Glutamatergic neuron (in vitro differentiated cells): ENCODE measurements at regions not wholly inside any gene's neighbourhood (a gene's known extent, or its start where the extent isn't known, plus 50 kb on each side); places are given as distances from the start of the nearest gene placed in this dataset.

Experiments
- DNase-seq: peaks from one replicate; pipeline ENCODE4 v3.0.0; 2022
- H3K27ac Mint-ChIP-seq: one replicate; pipeline ENCODE4 v1.8.0; 2020; ENCODE audit warnings: mild to moderate bottlenecking, mixed read lengths, inconsistent platforms; ENCODE audit not compliant: unreplicated experiment
- H3K27me3 Mint-ChIP-seq: one replicate; pipeline ENCODE4 v1.8.0; 2020; ENCODE audit warnings: mild to moderate bottlenecking, moderate library complexity, mixed read lengths, inconsistent platforms; ENCODE audit not compliant: unreplicated experiment
- H3K36me3 Mint-ChIP-seq: one replicate; pipeline ENCODE4 v1.8.0; 2020; ENCODE audit warnings: mild to moderate bottlenecking, mixed read lengths, inconsistent platforms; ENCODE audit not compliant: unreplicated experiment
- H3K4me1 Mint-ChIP-seq: one replicate; pipeline ENCODE4 v1.8.0; 2020; ENCODE audit warnings: mild to moderate bottlenecking, low read depth, mixed read lengths, inconsistent platforms; ENCODE audit not compliant: unreplicated experiment
- H3K4me3 Mint-ChIP-seq: one replicate; pipeline ENCODE4 v1.8.0; 2020; ENCODE audit warnings: mild to moderate bottlenecking, mixed read lengths, inconsistent platforms; ENCODE audit not compliant: unreplicated experiment
- H3K9me3 Mint-ChIP-seq: one replicate; pipeline ENCODE4 v1.8.0; 2020; ENCODE audit warnings: mild to moderate bottlenecking, moderate library complexity, mixed read lengths, inconsistent platforms; ENCODE audit not compliant: unreplicated experiment
- TF ChIP-seq, protein P1 (sequence below): fragments of 200-600 bp; sonication (generic); IDR thresholded peaks from one replicate; pipeline ENCODE4 v1.5.0; 2021; ENCODE audit not compliant: partially characterized antibody, unreplicated experiment

- H3K36me3 Mint-ChIP-seq = no peaks in the 10 kb centered on the region
These were observed 64.3 kb upstream of the MDFIC start for GRCh38 chr7:114857605-114858004.

GRCh38 chr7:114859477-114859876, 62.4 kb upstream of the MDFIC start:
- DNase-seq = no peak
- Mint-ChIP-seq H3K36me3 (no peaks in the 10 kb centered on the region), H3K9me3 (no peaks in the 10 kb centered on the region), H3K4me3 (no peak overlapping the region), H3K4me1 (no peaks in the 10 kb centered on the region), H3K27ac (no peak overlapping the region), H3K27me3 (no peaks in the 10 kb centered on the region)
- TF ChIP-seq, protein P1, sequence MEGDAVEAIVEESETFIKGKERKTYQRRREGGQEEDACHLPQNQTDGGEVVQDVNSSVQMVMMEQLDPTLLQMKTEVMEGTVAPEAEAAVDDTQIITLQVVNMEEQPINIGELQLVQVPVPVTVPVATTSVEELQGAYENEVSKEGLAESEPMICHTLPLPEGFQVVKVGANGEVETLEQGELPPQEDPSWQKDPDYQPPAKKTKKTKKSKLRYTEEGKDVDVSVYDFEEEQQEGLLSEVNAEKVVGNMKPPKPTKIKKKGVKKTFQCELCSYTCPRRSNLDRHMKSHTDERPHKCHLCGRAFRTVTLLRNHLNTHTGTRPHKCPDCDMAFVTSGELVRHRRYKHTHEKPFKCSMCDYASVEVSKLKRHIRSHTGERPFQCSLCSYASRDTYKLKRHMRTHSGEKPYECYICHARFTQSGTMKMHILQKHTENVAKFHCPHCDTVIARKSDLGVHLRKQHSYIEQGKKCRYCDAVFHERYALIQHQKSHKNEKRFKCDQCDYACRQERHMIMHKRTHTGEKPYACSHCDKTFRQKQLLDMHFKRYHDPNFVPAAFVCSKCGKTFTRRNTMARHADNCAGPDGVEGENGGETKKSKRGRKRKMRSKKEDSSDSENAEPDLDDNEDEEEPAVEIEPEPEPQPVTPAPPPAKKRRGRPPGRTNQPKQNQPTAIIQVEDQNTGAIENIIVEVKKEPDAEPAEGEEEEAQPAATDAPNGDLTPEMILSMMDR = no peak

More at GRCh38 chr7:114857605-114858004, 64.3 kb upstream of the MDFIC start:
- TF ChIP-seq, protein P1 = no peak
- no peaks in the 10 kb centered on the region for H3K9me3 Mint-ChIP-seq
- H3K27ac Mint-ChIP-seq = no peak overlapping the region
- no peak overlapping the region for H3K4me3 Mint-ChIP-seq
- H3K27me3 Mint-ChIP-seq = no peaks in the 10 kb centered on the region
- no peaks in the 10 kb centered on the region for H3K4me1 Mint-ChIP-seq
- no peak for DNase-seq

- TF ChIP-seq, protein P1 = no peak
- Mint-ChIP-seq H3K36me3 (no peaks in the 10 kb centered on the region), H3K27ac (no peak overlapping the region), H3K4me1 (no peaks in the 10 kb centered on the region), H3K4me3 (no peak overlapping the region), H3K27me3 (no peaks in the 10 kb centered on the region), H3K9me3 (no peaks in the 10 kb centered on the region)
- no peak for DNase-seq
These were observed 61.7 kb upstream of the MDFIC start for GRCh38 chr7:114860206-114860605.

DNA sequence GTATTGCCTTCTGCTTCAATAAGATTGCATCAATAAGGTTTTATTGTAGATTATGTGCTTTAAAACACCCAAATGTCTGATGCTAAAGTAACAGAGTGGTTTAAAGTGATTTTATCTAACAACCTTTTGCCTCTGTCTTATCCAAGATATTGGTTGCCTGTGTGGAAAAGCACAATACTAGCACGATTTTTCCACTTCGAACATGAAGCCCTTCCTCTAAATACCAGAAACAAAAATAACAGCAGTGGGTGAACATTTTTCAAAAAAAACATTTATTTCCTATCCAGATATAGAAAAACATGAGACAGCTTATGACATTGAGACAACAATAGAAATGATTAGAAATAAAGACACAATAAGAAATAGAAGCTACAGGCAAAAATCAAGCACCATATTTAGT, 59.5 kb upstream of the MDFIC start:
- Mint-ChIP-seq H3K36me3 (no peaks in the 10 kb centered on the region), H3K4me1 (peaks cover 2% of the 10 kb centered on the region), H3K9me3 (no peaks in the 10 kb centered on the region), H3K4me3 (no peak overlapping the region), H3K27me3 (no peaks in the 10 kb centered on the region), H3K27ac (no peak overlapping the region)
- TF ChIP-seq, protein P1 = no peak
- DNase-seq = no peak

- Mint-ChIP-seq H3K27ac (no peak overlapping the region), H3K4me3 (no peak overlapping the region), H3K9me3 (no peaks in the 10 kb centered on the region), H3K36me3 (no peaks in the 10 kb centered on the region), H3K27me3 (no peaks in the 10 kb centered on the region), H3K4me1 (peaks cover 2% of the 10 kb centered on the region)
- TF ChIP-seq, protein P1 = no peak
- no peak for DNase-seq
These were observed 57.6 kb upstream of the MDFIC start for GRCh38 chr7:114864278-114864677.
